Endothelial cell (in vitro differentiated cells): ENCODE measurements at regions not wholly inside any gene's neighbourhood (a gene's known extent, or its start where the extent isn't known, plus 50 kb on each side); places are given as distances from the start of the nearest gene placed in this dataset.

Source experiments
- DNase-seq: peaks from one replicate; pipeline ENCODE4 v3.0.0; 2021; ENCODE audit warnings: low spot score
- H3K27ac Mint-ChIP-seq: one replicate; pipeline ENCODE4 v1.8.0; 2021; ENCODE audit warnings: mixed read lengths, inconsistent platforms; ENCODE audit not compliant: unreplicated experiment
- H3K27me3 Mint-ChIP-seq: one replicate; pipeline ENCODE4 v1.8.0; 2021; ENCODE audit warnings: mild to moderate bottlenecking, moderate library complexity, mixed read lengths, inconsistent platforms; ENCODE audit not compliant: unreplicated experiment
- H3K36me3 Mint-ChIP-seq: one replicate; pipeline ENCODE4 v1.8.0; 2021; ENCODE audit warnings: mild to moderate bottlenecking, low read depth, mixed read lengths, inconsistent platforms; ENCODE audit not compliant: unreplicated experiment
- H3K4me1 Mint-ChIP-seq: one replicate; pipeline ENCODE4 v1.8.0; 2021; ENCODE audit warnings: mild to moderate bottlenecking, mixed read lengths, inconsistent platforms; ENCODE audit not compliant: unreplicated experiment
- H3K4me3 Mint-ChIP-seq: one replicate; pipeline ENCODE4 v1.8.0; 2021; ENCODE audit warnings: mild to moderate bottlenecking, mixed read lengths, inconsistent platforms; ENCODE audit not compliant: unreplicated experiment
- H3K9me3 Mint-ChIP-seq: one replicate; pipeline ENCODE4 v1.8.0; 2021; ENCODE audit warnings: mixed read lengths, inconsistent platforms; ENCODE audit not compliant: unreplicated experiment
- CTCF ChIP-seq: fragments of 200-600 bp; sonication (generic); IDR thresholded peaks from one replicate; pipeline ENCODE4 v1.5.0; 2021; ENCODE audit warnings: antibody characterized with exemption; ENCODE audit not compliant: unreplicated experiment

- no peak for DNase-seq
- Mint-ChIP-seq H3K27ac (no peak overlapping the region), H3K9me3 (no peaks in the 10 kb centered on the region), H3K4me3 (no peak overlapping the region), H3K36me3 (no peaks in the 10 kb centered on the region), H3K4me1 (no peaks in the 10 kb centered on the region), H3K27me3 (no peaks in the 10 kb centered on the region)
- no peak for TF ChIP-seq CTCF
Measured at GRCh38 chr4:125262502-125262901, 52.3 kb upstream of the FAT4 start.

- H3K4me1 Mint-ChIP-seq = no peaks in the 10 kb centered on the region
- H3K27me3 Mint-ChIP-seq = no peaks in the 10 kb centered on the region
- no peaks in the 10 kb centered on the region for H3K9me3 Mint-ChIP-seq
- no peak overlapping the region for H3K4me3 Mint-ChIP-seq
- H3K36me3 Mint-ChIP-seq = no peaks in the 10 kb centered on the region
- DNase-seq = no peak
- no peak overlapping the region for H3K27ac Mint-ChIP-seq
- TF ChIP-seq CTCF = no peak
Measured at GRCh38 chr4:125262079-125262478, 52.7 kb upstream of the FAT4 start.

- H3K9me3 Mint-ChIP-seq = no peaks in the 10 kb centered on the region
- no peak for DNase-seq
- no peak overlapping the region for H3K27ac Mint-ChIP-seq
- TF ChIP-seq CTCF = no peak
- peaks cover 3% of the 10 kb centered on the region for H3K4me1 Mint-ChIP-seq
- no peaks in the 10 kb centered on the region for H3K27me3 Mint-ChIP-seq
- H3K36me3 Mint-ChIP-seq = no peaks in the 10 kb centered on the region
- H3K4me3 Mint-ChIP-seq = no peak overlapping the region
Measured at GRCh38 chr4:125254106-125254505, 60.6 kb upstream of the FAT4 start.

GRCh38 chr4:125244848-125245450, 69.8 kb upstream of the FAT4 start:
- Mint-ChIP-seq H3K9me3 (no peaks in the 10 kb centered on the region), H3K4me1 (no peaks in the 10 kb centered on the region), H3K36me3 (no peaks in the 10 kb centered on the region), H3K27ac (no peak overlapping the region), H3K4me3 (no peak overlapping the region), H3K27me3 (no peaks in the 10 kb centered on the region)
- DNase-seq = no peak
- TF ChIP-seq CTCF = peak; percentile 46

GRCh38 chr4:125243789-125244397, 70.9 kb upstream of the FAT4 start:
- Mint-ChIP-seq H3K36me3 (no peaks in the 10 kb centered on the region), H3K27me3 (no peaks in the 10 kb centered on the region), H3K4me1 (no peaks in the 10 kb centered on the region), H3K27ac (no peak overlapping the region), H3K4me3 (no peak overlapping the region), H3K9me3 (no peaks in the 10 kb centered on the region)
- no peak for DNase-seq
- no peak for TF ChIP-seq CTCF
